Kidney epithelial cell (primary cell): ENCODE measurements at regions not wholly inside any gene's neighbourhood (a gene's known extent, or its start where the extent isn't known, plus 50 kb on each side); places are given as distances from the start of the nearest gene placed in this dataset.
"Not testable (repeated sequence)": the region's sequence is repeated elsewhere in the genome, so short reads cannot be mapped to it uniquely, and the experiment has no call there.

Experiments used
- DNase-seq: peaks from one replicate; pipeline ENCODE4 v3.0.0-alpha.2; 2010; ENCODE audit warnings: low read depth
- H3K27me3 ChIP-seq: 2 replicates; pipeline ENCODE4 v1.6.0; 2011; ENCODE audit warnings: low read length; ENCODE audit not compliant: control insufficient read depth, insufficient read depth
- H3K36me3 ChIP-seq: 2 replicates; pipeline ENCODE4 v1.5.1; 2011; ENCODE audit warnings: low read length; ENCODE audit not compliant: control insufficient read depth, insufficient read depth
- H3K4me3 ChIP-seq: 2 replicates; pipeline ENCODE4 v1.5.1; 2011; ENCODE audit warnings: low read depth, mild to moderate bottlenecking, control low read depth, low read length
- CTCF ChIP-seq: IDR thresholded peaks from 2 replicates; pipeline ENCODE4 v1.5.1; 2011; ENCODE audit warnings: mild to moderate bottlenecking, moderate library complexity, low read length, control low read depth, inconsistent platforms; ENCODE audit not compliant: insufficient read depth, poor library complexity, severe bottlenecking

- no peak for DNase-seq
- Histone ChIP-seq H3K4me3 (no peak overlapping the region), H3K36me3 (no peaks in the 10 kb centered on the region), H3K27me3 (no peaks in the 10 kb centered on the region)
- TF ChIP-seq CTCF = no peak
Measured at GRCh38 chr15:95636107-95636506, 694.4 kb upstream of the NR2F2 start.

GRCh38 chr15:95637234-95637633, 693.3 kb upstream of the NR2F2 start:
- not testable (repeated sequence) for H3K4me3 ChIP-seq, H3K36me3 ChIP-seq, H3K27me3 ChIP-seq, DNase-seq

DNA sequence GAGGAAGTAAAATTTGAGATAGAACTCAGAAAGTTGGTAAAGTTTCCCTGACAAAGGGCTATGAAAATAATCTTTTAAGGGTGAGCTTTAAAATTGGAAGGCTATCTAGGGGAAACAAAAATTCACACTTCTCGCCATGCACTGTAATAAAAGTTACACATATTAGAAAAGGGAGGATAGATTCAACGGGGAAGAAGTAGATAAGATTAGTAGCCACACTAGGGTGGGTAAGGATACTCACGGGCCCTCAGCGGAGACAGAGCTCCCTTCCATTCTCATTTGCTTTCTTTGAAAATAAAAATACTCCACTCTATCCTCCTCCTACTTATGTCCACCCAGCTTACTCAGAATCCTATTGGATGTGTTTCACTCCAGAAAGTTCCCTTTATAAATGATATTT, 691.3 kb upstream of the NR2F2 start:
- no peak for TF ChIP-seq CTCF
- H3K36me3 ChIP-seq = no peaks in the 10 kb centered on the region

DNA sequence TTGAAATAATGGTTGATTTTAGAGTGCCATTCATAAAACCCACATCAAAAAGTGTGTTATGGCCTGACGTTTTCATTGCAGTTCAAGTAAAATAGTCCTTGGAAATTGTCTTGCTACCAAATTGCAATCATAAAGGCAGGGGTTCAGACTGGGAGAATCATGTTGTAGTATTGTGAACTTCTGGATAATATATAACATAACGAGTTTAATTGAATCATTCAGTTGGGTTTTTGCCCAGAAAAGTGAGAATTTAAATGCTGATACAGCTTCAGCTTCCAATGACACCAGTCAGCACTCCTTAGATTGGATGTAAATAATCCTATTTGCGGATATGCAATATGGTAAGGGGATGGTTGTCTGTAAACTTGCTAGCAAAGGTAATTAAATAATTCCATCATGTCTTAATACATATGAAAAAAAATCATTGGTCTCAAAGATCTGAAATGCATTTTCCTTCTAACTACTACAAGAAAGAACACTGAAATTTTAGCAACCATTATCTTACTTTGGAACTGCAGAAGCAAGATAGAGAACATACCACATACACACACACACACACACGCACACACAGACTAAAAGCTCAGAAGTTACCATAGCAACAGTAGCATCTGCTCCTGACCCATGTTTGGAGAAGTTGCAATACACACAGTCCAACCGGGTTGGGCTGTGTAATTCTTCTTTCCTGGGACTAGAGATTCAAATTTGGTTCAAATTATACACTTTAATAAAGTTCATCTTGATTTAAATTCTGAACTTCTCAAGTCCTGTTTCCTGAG, 686.2 kb upstream of the NR2F2 start:
- Histone ChIP-seq H3K4me3 (no peak overlapping the region), H3K36me3 (no peaks in the 10 kb centered on the region), H3K27me3 (no peaks in the 10 kb centered on the region)
- DNase-seq = no peak
- no peak for TF ChIP-seq CTCF

More for the DNA sequence above, 691.3 kb upstream of the NR2F2 start:
- H3K27me3 ChIP-seq = no peaks in the 10 kb centered on the region
- no peak overlapping the region for H3K4me3 ChIP-seq
- DNase-seq = no peak

DNA sequence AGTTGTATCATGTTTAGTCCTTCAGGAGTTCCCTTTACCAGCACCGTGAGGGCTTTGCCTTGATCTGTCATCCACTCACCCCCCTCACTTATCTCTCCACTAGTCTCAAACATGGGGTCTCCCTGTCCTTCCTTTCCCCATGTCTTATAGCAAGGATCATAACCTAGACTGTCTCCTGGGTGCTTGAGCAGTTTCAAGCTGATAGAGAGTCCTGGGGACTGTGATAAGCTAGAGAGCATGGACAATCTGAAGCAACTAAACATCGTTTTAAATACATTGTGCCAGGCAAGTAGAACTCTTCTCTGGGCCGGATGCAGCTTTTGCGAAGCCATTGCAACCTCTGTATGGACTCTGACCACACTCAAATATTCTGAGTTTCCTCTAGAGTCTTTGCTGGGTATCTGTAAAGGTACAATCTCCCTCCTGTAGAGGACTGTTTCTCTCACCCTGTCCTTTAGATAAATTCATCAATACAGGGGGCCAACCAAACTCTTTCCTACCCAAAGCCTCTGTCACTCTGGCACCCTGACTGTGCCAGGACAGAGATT, 684.6 kb upstream of the NR2F2 start:
- no peaks in the 10 kb centered on the region for H3K36me3 ChIP-seq
- DNase-seq = no peak
- no peak for TF ChIP-seq CTCF
- no peak overlapping the region for H3K4me3 ChIP-seq
- no peaks in the 10 kb centered on the region for H3K27me3 ChIP-seq

- no peak overlapping the region for H3K4me3 ChIP-seq
- H3K36me3 ChIP-seq = no peaks in the 10 kb centered on the region
- DNase-seq = no peak
- H3K27me3 ChIP-seq = no peaks in the 10 kb centered on the region
- TF ChIP-seq CTCF = no peak
Measured at GRCh38 chr15:95646484-95647273, 683.8 kb upstream of the NR2F2 start.
